HT-29 (cell line): ENCODE measurements at regions not wholly inside any gene's neighbourhood (a gene's known extent, or its start where the extent isn't known, plus 50 kb on each side); places are given as distances from the start of the nearest gene placed in this dataset.

ENCODE experiments used
- DNase-seq: peaks from one replicate; pipeline ENCODE4 v3.0.0-alpha.2; 2015; ENCODE audit warnings: low spot score

GRCh38 chr9:82613498-82613897 lies 449.4 kb downstream of the RASEF start:
- no peak for DNase-seq

DNA sequence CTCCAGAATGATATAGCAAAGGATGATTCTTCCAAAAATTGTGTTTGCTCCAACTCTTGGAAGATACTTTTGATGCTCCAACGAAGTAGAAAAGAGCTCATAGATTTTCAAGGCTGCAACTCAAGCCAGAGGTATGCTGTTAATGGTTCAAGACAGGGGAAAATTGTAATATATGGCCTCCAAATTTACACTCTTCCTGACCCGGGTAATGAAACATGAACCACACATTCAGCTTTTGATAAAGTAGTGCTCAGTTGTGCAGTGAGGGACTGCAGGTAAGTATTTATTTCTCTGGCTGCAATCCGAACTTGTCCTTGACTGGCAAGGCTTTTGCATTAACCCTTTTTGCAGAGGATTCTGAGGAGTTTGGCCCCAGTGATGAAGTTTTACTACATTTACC lies 446.4 kb downstream of the RASEF start:
- no peak for DNase-seq

- no peak for DNase-seq
These were observed 441.5 kb downstream of the RASEF start for GRCh38 chr9:82621447-82621846.

GRCh38 chr9:82637368-82637767 lies 425.6 kb downstream of the RASEF start:
- no peak for DNase-seq

GRCh38 chr9:82645600-82645999 lies 417.3 kb downstream of the RASEF start:
- no peak for DNase-seq

DNA sequence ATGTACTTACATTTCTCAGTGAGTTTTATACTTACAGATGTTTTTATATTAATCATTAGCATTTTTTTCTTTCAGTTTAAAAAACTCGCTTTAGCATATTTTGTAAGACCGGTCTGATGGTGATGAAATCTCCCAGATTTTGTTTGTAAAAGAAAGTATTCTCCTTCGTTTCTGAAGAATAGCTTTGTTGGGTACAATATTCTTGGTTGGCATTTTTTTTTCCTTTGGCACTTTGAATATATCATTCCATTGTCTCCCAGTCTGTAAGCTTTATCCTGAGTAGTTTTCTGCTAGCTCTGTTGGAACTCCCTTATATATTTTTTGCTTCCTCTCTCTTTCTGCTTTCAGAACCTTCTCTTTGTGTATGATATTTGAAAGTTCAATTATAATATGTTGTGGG lies 412.6 kb downstream of the RASEF start:
- no peak for DNase-seq

DNA sequence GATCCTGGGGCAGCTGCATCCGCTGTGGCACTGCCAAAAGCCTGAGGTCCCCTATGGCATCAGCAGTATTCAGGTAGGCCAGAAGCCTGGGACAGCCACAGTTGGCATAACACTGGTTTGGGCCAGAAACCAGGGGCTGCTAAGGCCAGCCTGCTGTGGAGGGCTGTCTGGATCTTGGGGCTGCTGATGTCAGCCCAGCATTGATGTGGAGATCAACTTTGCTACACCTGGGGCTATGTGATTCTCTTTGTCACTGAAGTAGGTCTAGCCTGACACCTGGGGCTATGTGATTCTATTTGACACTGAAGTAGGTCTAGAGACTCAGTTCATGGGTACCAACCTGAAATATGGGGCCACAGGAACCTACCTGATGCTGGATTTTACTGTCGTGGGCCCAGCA lies 411.5 kb downstream of the RASEF start:
- DNase-seq: no peak

DNA sequence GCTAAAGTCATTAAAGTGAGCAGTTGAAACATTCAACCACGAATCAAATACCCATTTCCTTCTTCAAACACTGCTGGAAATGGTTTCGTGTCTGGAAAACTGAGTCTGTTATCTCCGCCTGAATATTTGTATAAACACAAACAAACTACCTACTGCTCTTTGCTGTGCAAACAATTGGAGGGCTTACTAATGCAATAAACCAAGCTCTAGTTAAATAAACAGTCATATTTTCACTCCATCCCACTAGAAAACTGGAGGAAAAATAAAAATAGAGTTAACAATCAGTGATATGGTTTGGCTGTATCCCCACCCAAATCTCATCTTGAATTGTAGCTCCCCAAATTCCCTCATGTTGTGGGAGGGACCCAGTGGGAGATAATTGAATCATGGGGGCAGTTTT lies 397.6 kb downstream of the RASEF start:
- no peak for DNase-seq

GRCh38 chr9:82668689-82669199 lies 394.2 kb downstream of the RASEF start:
- DNase-seq: no peak

- DNase-seq: no peak
These were observed 392.9 kb downstream of the RASEF start for GRCh38 chr9:82670000-82670399.

DNA sequence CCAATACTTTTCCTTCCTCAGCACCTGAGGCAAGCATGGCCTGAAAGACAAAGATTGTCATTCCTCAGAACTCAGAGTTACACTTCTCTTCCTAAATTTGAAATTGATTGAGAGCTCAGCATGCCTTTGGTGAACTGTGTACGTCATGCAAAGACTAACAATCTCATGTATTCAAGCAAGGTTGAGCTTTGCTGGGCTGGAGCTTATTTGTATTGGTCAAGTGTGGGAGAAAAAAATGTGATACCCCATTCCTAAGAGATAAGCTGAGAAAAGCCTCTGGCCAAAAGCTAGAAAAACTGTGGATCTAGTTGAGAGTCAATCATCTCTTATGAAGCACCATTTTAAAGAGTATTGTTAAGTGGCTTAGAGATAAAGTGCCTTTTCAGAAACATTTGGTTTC lies 392.2 kb downstream of the RASEF start:
- no peak for DNase-seq

GRCh38 chr9:82673201-82673600 lies 389.7 kb downstream of the RASEF start:
- no peak for DNase-seq

DNA sequence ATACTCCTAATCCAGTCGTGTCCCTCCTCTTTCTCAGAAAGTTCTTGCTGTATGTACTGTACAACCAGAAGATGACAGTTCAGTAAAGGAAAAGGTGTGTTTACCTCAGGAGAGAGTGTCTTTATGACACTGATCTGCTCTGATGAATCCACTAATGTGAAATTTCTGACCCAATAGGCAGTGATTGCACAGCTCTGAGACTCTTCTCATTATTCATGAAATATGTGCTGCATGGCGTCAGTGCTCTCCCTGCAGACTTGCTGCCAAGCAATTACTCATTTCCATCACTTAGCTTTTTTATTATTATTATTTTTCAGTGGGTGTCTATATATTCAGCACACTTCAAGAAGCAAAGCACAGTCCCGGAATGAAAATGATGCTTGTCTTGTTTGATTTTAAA lies 389.0 kb downstream of the RASEF start:
- no peak for DNase-seq

- DNase-seq: no peak
These were observed 387.8 kb downstream of the RASEF start for GRCh38 chr9:82675102-82675501.

GRCh38 chr9:82675605-82676004 lies 387.3 kb downstream of the RASEF start:
- no peak for DNase-seq

DNA sequence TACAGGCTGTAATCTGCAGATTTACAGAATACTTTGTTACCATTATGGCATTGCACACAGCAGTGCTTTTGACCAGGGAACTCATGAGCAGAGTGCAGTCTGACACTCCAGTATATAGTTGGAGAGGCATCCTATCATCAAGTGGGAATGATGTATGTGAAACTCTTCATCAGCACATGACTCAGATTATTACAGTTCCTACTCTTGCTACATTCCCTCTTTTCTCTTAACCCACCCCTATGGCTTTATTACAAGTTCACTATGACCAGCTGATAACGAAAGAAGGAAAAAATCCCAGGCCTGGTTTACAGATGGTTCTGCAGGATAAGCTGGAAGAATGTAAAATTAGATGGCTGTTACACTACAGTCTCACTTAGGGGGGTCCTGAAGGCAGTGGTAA lies 385.9 kb downstream of the RASEF start:
- no peak for DNase-seq

DNA sequence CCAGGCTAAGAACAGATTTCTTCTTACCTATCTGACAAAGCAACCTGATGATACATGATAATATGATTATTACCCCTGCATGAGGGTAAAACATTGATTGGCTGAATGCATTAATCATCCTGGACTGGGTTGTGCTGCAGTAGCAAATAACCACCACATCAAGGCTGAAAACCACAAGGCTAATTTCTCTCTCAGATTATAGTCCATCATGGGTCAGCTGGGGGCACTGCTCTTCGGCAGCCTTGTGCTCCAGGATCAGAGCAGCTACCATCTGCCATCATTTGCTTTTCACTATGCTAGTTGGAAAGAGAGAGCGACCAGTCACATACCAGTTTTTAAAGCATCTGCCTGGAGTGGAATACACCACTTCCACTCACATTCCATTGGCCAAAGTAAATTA lies 383.5 kb downstream of the RASEF start:
- no peak for DNase-seq

DNA sequence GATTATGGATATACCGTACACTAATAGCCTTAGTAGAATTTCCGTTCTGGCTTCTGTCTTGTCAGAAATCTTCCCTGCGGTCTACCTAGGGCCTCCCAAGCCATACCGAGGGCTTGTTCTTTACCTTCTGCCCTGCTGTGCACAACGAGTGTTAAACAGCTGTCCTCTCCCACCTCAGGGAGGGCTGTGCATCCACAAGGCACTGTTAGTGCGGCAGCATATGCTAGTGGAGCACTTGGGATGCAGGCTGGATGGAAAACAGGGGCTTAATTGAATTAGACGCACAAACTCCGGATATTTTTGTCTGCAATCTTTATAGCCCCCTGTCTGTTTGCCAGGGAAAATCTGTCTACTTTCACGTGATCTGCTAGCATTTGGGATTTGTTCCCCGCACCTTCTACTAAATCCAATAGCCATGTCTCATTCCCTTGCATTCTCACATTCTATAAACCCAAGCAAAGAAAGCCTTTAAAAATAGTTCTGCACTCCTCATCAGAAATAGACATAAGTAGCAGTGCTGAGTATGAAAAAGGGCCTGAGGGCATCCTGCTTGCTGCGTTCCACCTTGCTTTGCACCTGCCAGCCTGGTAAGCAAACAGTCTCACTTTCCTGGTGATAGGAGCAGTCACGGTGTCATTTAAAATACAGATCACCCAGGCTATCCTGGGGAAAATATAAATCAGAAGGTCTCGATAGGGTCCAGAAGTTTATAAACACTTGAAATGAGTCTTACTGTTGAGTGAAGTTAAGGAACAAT lies 382.6 kb downstream of the RASEF start:
- no peak for DNase-seq

- no peak for DNase-seq
These were observed 381.1 kb downstream of the RASEF start for GRCh38 chr9:82681809-82682208.

DNA sequence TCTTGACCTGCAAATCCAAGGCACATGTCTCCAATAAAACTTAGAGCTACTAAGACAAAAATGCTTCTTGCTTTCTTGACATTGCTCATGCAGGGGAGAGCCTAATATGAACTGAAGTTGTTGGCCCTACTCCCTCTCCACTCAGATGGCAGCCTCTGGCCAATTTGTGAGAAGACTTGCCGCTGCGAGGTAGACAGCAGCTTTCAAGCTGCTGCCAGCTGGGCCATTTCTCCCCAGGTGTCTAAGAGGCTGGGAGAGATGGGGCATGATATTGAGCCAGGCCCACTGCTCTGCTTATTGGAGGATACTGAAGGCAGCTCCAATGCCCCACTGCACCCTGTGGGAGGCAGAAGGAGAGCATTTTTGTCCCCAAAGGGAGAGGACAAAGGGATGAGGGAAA lies 380.5 kb downstream of the RASEF start:
- DNase-seq: no peak

- DNase-seq: no peak
These were observed 367.2 kb downstream of the RASEF start for GRCh38 chr9:82695704-82696103.

GRCh38 chr9:82706786-82707185 lies 356.2 kb downstream of the RASEF start:
- no peak for DNase-seq

GRCh38 chr9:82716821-82717220 lies 346.1 kb downstream of the RASEF start:
- DNase-seq: no peak

- no peak for DNase-seq
These were observed 342.4 kb downstream of the RASEF start for GRCh38 chr9:82720515-82720914.
